ENCODE measurements at regions not wholly inside any gene's neighbourhood (a gene's known extent, or its start where the extent isn't known, plus 50 kb on each side); places are given as distances from the start of the nearest gene placed in this dataset.
A peak's percentile ranks its signal among the peaks of the same experiment; 100 is the strongest.

- no peak for DNase-seq
Measured at GRCh38 chr1:213820362-213821149, 167.2 kb upstream of the PROX1 start.

- DNase-seq: no peak
Measured at GRCh38 chr1:213821175-213821942, 166.4 kb upstream of the PROX1 start.

- DNase-seq: no peak
Measured at GRCh38 chr1:213821943-213822334, 165.8 kb upstream of the PROX1 start.

- no peak for DNase-seq
Measured at GRCh38 chr1:213826891-213827290, 160.9 kb upstream of the PROX1 start.

- DNase-seq: no peak
Measured at GRCh38 chr1:213828867-213829266, 158.9 kb upstream of the PROX1 start.

- no peak for DNase-seq
Measured at GRCh38 chr1:213829780-213830179, 158.0 kb upstream of the PROX1 start.

- DNase-seq: no peak
Measured at GRCh38 chr1:213830371-213830770, 157.4 kb upstream of the PROX1 start.

GRCh38 chr1:213840575-213840974, 147.2 kb upstream of the PROX1 start:
- no peak for DNase-seq

GRCh38 chr1:213844632-213845031, 143.1 kb upstream of the PROX1 start:
- DNase-seq: no peak

GRCh38 chr1:213852107-213852506, 135.7 kb upstream of the PROX1 start:
- DNase-seq: peak; percentile 31

- DNase-seq: no peak
Measured at GRCh38 chr1:213858581-213858980, 129.2 kb upstream of the PROX1 start.

GRCh38 chr1:213861841-213862240, 125.9 kb upstream of the PROX1 start:
- no peak for DNase-seq

GRCh38 chr1:213864091-213864490, 123.7 kb upstream of the PROX1 start:
- DNase-seq: no peak

- no peak for DNase-seq
Measured at GRCh38 chr1:213868482-213868881, 119.3 kb upstream of the PROX1 start.

- no peak for DNase-seq
Measured at GRCh38 chr1:213871179-213871578, 116.6 kb upstream of the PROX1 start.

- DNase-seq: no peak
Measured at GRCh38 chr1:213874789-213875188, 113.0 kb upstream of the PROX1 start.

GRCh38 chr1:213876531-213876930, 111.2 kb upstream of the PROX1 start:
- peak; percentile 8 for DNase-seq

GRCh38 chr1:213883618-213884017, 104.2 kb upstream of the PROX1 start:
- no peak for DNase-seq

- no peak for DNase-seq
Measured at GRCh38 chr1:213884402-213884801, 103.4 kb upstream of the PROX1 start.

- no peak for DNase-seq
Measured at GRCh38 chr1:213884942-213885341, 102.8 kb upstream of the PROX1 start.

- no peak for DNase-seq
Measured at GRCh38 chr1:213887842-213888241, 99.9 kb upstream of the PROX1 start.

GRCh38 chr1:213891989-213892902, 95.5 kb upstream of the PROX1 start:
- no peak for DNase-seq

GRCh38 chr1:213898684-213899083, 89.1 kb upstream of the PROX1 start:
- no peak for DNase-seq

Measured in CD4-positive, alpha-beta T cell treated with Interleukin-6 for 4 hours (primary cell).